Loucy (cell line): ENCODE measurements at regions not wholly inside any gene's neighbourhood (a gene's known extent, or its start where the extent isn't known, plus 50 kb on each side); places are given as distances from the start of the nearest gene placed in this dataset.

Experiments used
- H2AFZ ChIP-seq: fragments of 200-600 bp; sonication (generic); 2 replicates; pipeline ENCODE4 v1.6.0; 2016; ENCODE audit warnings: antibody characterized with exemption, mild to moderate bottlenecking, low read length, moderate library complexity
- H3F3A ChIP-seq: fragments of 200-600 bp; 2 replicates; pipeline ENCODE4 v1.6.0; 2016; ENCODE audit warnings: antibody characterized with exemption, low read depth, mild to moderate bottlenecking
- H3K27me3 ChIP-seq: fragments of 200-600 bp; sonication (generic); 2 replicates; pipeline ENCODE4 v1.6.1; 2014; ENCODE audit warnings: low read length, mild to moderate bottlenecking; ENCODE audit not compliant: insufficient read depth, poor library complexity, severe bottlenecking
- H3K36me3 ChIP-seq: fragments of 200-600 bp; sonication (generic); 2 replicates; pipeline ENCODE4 v1.6.1; 2016; ENCODE audit warnings: low read length; ENCODE audit not compliant: insufficient read depth
- H3K4me1 ChIP-seq: fragments of 200-600 bp; sonication (generic); 2 replicates; pipeline ENCODE4 v1.5.1; 2014; ENCODE audit warnings: low read length, mild to moderate bottlenecking; ENCODE audit not compliant: insufficient read depth, poor library complexity, severe bottlenecking
- H3K4me2 ChIP-seq: fragments of 200-600 bp; sonication (generic); 2 replicates; pipeline ENCODE4 v1.6.0; 2014; ENCODE audit warnings: antibody characterized with exemption, low read length, low read depth, mild to moderate bottlenecking; ENCODE audit not compliant: poor library complexity, severe bottlenecking
- H3K4me3 ChIP-seq: fragments of 200-600 bp; sonication (generic); 2 replicates; pipeline ENCODE4 v1.5.1; 2014; ENCODE audit warnings: low read length, mild to moderate bottlenecking, mixed read lengths; ENCODE audit not compliant: poor library complexity, severe bottlenecking
- H3K79me2 ChIP-seq: fragments of 200-600 bp; sonication (generic); 2 replicates; pipeline ENCODE4 v1.6.1; 2014; ENCODE audit warnings: low read length; ENCODE audit not compliant: insufficient read depth
- H3K9ac ChIP-seq: fragments of 200-600 bp; sonication (generic); 2 replicates; pipeline ENCODE4 v1.6.0; 2014; ENCODE audit warnings: mild to moderate bottlenecking, low read depth, low read length, moderate library complexity; ENCODE audit not compliant: poor library complexity, severe bottlenecking
- H3K9me2 ChIP-seq: fragments of 200-600 bp; sonication (generic); replicated peaks from 2 replicates; pipeline ENCODE4 v1.6.1; 2016; ENCODE audit warnings: low read depth, low read length, mixed read lengths
- H3K9me3 ChIP-seq: fragments of 200-600 bp; sonication (generic); 2 replicates; pipeline ENCODE4 v1.6.1; 2014; ENCODE audit warnings: mild to moderate bottlenecking, antibody characterized with exemption, low read length, low read depth; ENCODE audit not compliant: insufficient read depth
- H4K20me1 ChIP-seq: fragments of 200-600 bp; sonication (generic); 2 replicates; pipeline ENCODE4 v1.6.0; 2014; ENCODE audit warnings: antibody characterized with exemption, low read length, mild to moderate bottlenecking; ENCODE audit not compliant: insufficient read depth, poor library complexity, severe bottlenecking
- CTCF ChIP-seq: fragments of 200-600 bp; sonication (generic); conservative IDR thresholded peaks from 2 replicates; pipeline ENCODE4 v1.5.1; 2014; ENCODE audit warnings: mild to moderate bottlenecking, antibody characterized with exemption, low read length
- EZH2phosphoT487 ChIP-seq: fragments of 200-600 bp; IDR thresholded peaks from 2 replicates; pipeline ENCODE4 v1.6.1; 2018; ENCODE audit warnings: antibody characterized with exemption, mild to moderate bottlenecking, moderate library complexity, borderline replicate concordance

GRCh38 chr10:120047926-120048325, 155.4 kb downstream of the SEC23IP start:
- Histone ChIP-seq H3K79me2 (no peaks in the 10 kb centered on the region), H3K9ac (no peak overlapping the region), H4K20me1 (no peaks in the 10 kb centered on the region), H3K9me2 (no peaks in the 10 kb centered on the region), H3K9me3 (no peaks in the 10 kb centered on the region), H3F3A (no peaks in the 10 kb centered on the region), H3K27me3 (no peaks in the 10 kb centered on the region), H3K4me2 (no peak overlapping the region), H3K36me3 (no peaks in the 10 kb centered on the region), H2AFZ (no peak overlapping the region), H3K4me1 (no peaks in the 10 kb centered on the region), H3K4me3 (no peak overlapping the region)
- TF ChIP-seq CTCF (no peak), EZH2phosphoT487 (no peak)

- Histone ChIP-seq H4K20me1 (no peaks in the 10 kb centered on the region), H3K4me1 (no peaks in the 10 kb centered on the region), H3K36me3 (no peaks in the 10 kb centered on the region), H2AFZ (no peak overlapping the region), H3K9me2 (no peaks in the 10 kb centered on the region), H3K4me3 (no peak overlapping the region), H3K9me3 (no peaks in the 10 kb centered on the region), H3F3A (no peaks in the 10 kb centered on the region), H3K9ac (no peak overlapping the region), H3K27me3 (no peaks in the 10 kb centered on the region), H3K79me2 (no peaks in the 10 kb centered on the region), H3K4me2 (no peak overlapping the region)
- no peak for TF ChIP-seq EZH2phosphoT487
- no peak for TF ChIP-seq CTCF
Observed at GRCh38 chr10:120048391-120048790, 155.9 kb downstream of the SEC23IP start.

- Histone ChIP-seq H3K79me2 (no peaks in the 10 kb centered on the region), H3K36me3 (no peaks in the 10 kb centered on the region), H3K4me2 (no peak overlapping the region), H3K4me1 (no peaks in the 10 kb centered on the region), H3K9me3 (no peaks in the 10 kb centered on the region), H3K9me2 (no peaks in the 10 kb centered on the region), H3F3A (no peaks in the 10 kb centered on the region), H3K27me3 (no peaks in the 10 kb centered on the region), H4K20me1 (no peaks in the 10 kb centered on the region), H2AFZ (no peak overlapping the region), H3K4me3 (no peak overlapping the region), H3K9ac (no peak overlapping the region)
- no peak for TF ChIP-seq EZH2phosphoT487
- TF ChIP-seq CTCF = no peak
Observed at GRCh38 chr10:120051671-120052070, 159.1 kb downstream of the SEC23IP start.
